RWPE2 (cell line): ENCODE measurements at regions not wholly inside any gene's neighbourhood (a gene's known extent, or its start where the extent isn't known, plus 50 kb on each side); places are given as distances from the start of the nearest gene placed in this dataset.

Experiments
- ATAC-seq: fragments of 200-7000 bp; cut with Tn5 transposase; 3 replicates; pipeline ENCODE4 v1.9.1; 2021; ENCODE audit warnings: low read depth
- DNase-seq: peaks from one replicate; pipeline ENCODE4 v3.0.0-alpha.2; 2020; ENCODE audit warnings: low spot score
- H3K27ac ChIP-seq: fragments of 450-650 bp; 2 replicates; pipeline ENCODE4 v1.5.1; 2017; ENCODE audit warnings: mild to moderate bottlenecking; ENCODE audit not compliant: poor library complexity, severe bottlenecking
- H3K27me3 ChIP-seq: fragments of 250-450 bp; sonication (Bioruptor Pico); 2 replicates; pipeline ENCODE4 v1.5.1; 2021; ENCODE audit warnings: mild to moderate bottlenecking, moderate library complexity; ENCODE audit not compliant: insufficient read depth, poor library complexity, severe bottlenecking
- H3K36me3 ChIP-seq: fragments of 250-450 bp; sonication (Bioruptor Pico); 2 replicates; pipeline ENCODE4 v1.5.1; 2020; ENCODE audit warnings: low read depth, mild to moderate bottlenecking, moderate library complexity
- H3K4me1 ChIP-seq: fragments of 250-450 bp; sonication (Bioruptor Pico); 2 replicates; pipeline ENCODE4 v1.5.1; 2021; ENCODE audit warnings: mild to moderate bottlenecking, moderate library complexity; ENCODE audit not compliant: insufficient read depth, poor library complexity, severe bottlenecking
- H3K4me3 ChIP-seq: fragments of 250-450 bp; sonication (Bioruptor Pico); 2 replicates; pipeline ENCODE4 v1.5.1; 2021; ENCODE audit warnings: mild to moderate bottlenecking, moderate library complexity; ENCODE audit not compliant: severe bottlenecking
- H3K9me3 ChIP-seq: fragments of 250-450 bp; sonication (Bioruptor Pico); 2 replicates; pipeline ENCODE4 v1.5.1; 2021; ENCODE audit warnings: mild to moderate bottlenecking, moderate library complexity; ENCODE audit not compliant: severe bottlenecking
- TF ChIP-seq, protein P1 (sequence below): fragments of 450-650 bp; IDR thresholded peaks from one replicate; pipeline ENCODE4 v1.5.1; 2017; ENCODE audit warnings: mild to moderate bottlenecking, moderate library complexity; ENCODE audit not compliant: poor library complexity, severe bottlenecking

DNA sequence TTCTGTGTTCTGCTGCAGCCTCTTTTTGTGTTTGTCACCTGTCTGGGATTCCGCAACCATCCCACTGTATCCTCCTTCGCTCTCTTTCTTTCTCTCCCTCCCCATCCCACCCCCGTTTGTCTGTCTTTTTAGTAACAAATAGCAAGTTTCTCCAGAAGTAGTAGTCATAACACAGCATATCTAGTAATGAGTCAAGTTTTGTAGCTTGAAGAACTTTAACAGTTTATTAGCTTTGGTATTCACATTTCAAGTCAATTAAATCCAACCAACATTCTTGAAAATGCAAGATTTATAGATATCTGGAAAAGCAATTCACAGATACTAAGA lies 154.1 kb upstream of the MTPN start:
- no peaks in the 10 kb centered on the region for H3K4me1 ChIP-seq
- H3K36me3 ChIP-seq: no peaks in the 10 kb centered on the region
- TF ChIP-seq, protein P1, sequence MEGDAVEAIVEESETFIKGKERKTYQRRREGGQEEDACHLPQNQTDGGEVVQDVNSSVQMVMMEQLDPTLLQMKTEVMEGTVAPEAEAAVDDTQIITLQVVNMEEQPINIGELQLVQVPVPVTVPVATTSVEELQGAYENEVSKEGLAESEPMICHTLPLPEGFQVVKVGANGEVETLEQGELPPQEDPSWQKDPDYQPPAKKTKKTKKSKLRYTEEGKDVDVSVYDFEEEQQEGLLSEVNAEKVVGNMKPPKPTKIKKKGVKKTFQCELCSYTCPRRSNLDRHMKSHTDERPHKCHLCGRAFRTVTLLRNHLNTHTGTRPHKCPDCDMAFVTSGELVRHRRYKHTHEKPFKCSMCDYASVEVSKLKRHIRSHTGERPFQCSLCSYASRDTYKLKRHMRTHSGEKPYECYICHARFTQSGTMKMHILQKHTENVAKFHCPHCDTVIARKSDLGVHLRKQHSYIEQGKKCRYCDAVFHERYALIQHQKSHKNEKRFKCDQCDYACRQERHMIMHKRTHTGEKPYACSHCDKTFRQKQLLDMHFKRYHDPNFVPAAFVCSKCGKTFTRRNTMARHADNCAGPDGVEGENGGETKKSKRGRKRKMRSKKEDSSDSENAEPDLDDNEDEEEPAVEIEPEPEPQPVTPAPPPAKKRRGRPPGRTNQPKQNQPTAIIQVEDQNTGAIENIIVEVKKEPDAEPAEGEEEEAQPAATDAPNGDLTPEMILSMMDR: no peak
- H3K27me3 ChIP-seq: no peaks in the 10 kb centered on the region
- no peak overlapping the region for H3K4me3 ChIP-seq
- no peak overlapping the region for H3K27ac ChIP-seq
- no peaks in the 10 kb centered on the region for H3K9me3 ChIP-seq
- ATAC-seq (no peak), DNase-seq (no peak)

DNA sequence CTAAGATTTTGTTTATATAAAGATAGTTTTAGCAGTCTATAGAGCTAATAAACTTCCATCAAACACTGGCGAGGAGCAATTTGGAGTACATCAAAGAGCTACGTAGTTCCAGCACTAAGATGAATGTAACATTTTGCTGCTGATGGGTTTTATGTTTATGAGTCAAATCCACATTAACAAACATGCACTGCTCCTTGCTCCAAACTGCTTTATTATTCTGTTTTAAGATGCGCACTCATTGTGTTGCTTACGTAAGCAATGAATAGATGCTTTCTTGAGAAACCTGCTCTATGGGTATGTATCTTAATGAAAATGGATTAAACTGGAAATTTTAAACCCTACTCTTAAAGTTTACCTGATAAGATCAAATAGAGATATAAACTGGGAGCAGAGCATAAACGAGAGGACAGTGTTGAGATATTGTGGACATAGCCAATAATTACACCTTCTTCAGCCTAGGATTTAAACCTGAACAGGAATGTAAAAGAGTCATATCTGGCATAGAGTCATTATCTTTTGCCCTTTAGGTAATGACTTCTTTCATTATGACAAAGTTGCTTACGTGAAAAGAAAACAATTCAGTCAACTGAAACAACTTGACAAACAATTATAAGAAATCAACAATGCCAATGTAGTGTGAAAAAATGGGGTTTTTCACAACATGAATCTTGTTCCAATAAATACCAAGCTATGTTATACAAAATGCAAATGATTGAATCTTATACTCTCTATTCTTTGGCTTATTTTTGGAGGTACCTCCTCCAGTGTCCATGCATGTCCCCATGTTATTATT lies 153.5 kb upstream of the MTPN start:
- no peaks in the 10 kb centered on the region for H3K4me1 ChIP-seq
- no peaks in the 10 kb centered on the region for H3K9me3 ChIP-seq
- ATAC-seq (no peak), DNase-seq (no peak)
- H3K27me3 ChIP-seq: no peaks in the 10 kb centered on the region
- TF ChIP-seq, protein P1: no peak
- no peak overlapping the region for H3K27ac ChIP-seq
- no peak overlapping the region for H3K4me3 ChIP-seq
- H3K36me3 ChIP-seq: no peaks in the 10 kb centered on the region

DNA sequence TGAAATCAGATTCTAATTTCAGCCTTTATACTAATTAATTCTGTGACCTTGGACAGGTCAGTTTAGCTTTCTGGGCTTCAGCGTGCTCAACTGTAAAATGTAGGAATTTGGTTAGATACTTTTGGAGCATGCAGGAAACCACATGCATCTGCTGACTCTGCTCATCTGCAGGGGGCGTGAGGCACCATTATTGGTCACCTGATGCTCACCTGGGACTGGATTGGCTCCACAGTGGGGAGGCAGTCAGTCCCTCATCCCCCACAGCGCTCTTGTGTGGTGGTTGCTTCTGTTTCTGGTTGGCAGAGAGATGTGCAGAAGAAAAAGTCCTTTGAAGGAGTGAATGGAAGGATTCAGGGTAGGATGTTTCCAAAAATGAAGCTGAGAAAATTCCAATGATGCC lies 150.9 kb upstream of the MTPN start:
- Histone ChIP-seq H3K4me1 (no peaks in the 10 kb centered on the region), H3K4me3 (no peak overlapping the region), H3K27me3 (no peaks in the 10 kb centered on the region), H3K27ac (no peak overlapping the region), H3K36me3 (no peaks in the 10 kb centered on the region), H3K9me3 (no peaks in the 10 kb centered on the region)
- DNase-seq (no peak), ATAC-seq (no peak)
- TF ChIP-seq, protein P1: no peak

DNA sequence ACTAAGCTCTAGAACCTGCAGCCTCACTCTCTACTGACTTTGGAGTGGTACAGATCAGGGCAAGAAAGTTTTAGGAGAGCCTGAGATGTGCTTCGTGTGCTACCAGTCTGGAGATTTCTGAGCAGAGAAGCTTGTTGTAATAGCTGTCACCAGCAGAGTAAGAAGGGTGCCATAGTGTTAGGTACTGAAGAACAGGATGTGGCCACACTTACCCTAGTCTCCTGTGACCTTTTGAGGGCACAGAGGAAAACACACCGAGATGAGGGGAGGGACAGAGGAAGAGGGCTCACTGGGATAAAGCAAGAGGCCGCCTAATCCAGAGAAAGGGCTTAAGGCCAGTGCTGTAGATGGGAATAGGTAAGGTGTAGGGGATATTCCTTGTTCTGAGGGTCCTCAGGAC lies 146.2 kb upstream of the MTPN start:
- TF ChIP-seq, protein P1: no peak
- H3K36me3 ChIP-seq: no peaks in the 10 kb centered on the region

DNA sequence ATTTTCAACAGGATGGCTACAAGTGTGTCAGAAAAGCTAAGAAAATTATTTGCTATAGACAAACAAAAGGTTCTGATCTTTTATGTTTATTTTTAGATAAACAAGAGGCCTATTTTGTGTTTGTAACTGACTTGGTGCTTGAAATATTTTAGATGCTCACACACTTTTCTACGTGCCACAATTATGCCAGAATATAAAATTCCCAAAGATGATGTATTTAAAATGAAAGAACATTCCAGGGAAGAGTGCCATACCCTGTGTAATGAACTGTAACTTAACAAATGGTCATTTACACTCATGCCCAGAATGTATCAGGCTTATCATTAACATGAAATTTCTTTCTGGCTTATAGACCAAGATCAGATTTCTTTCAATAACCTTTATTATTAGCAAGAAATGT lies 144.9 kb upstream of the MTPN start:
- Histone ChIP-seq H3K27ac (no peak overlapping the region), H3K9me3 (no peaks in the 10 kb centered on the region), H3K27me3 (no peaks in the 10 kb centered on the region), H3K36me3 (no peaks in the 10 kb centered on the region), H3K4me3 (no peak overlapping the region), H3K4me1 (no peaks in the 10 kb centered on the region)
- DNase-seq (no peak), ATAC-seq (no peak)
- TF ChIP-seq, protein P1: no peak

More for the DNA sequence above, 146.2 kb upstream of the MTPN start:
- no peaks in the 10 kb centered on the region for H3K9me3 ChIP-seq
- H3K4me1 ChIP-seq: no peaks in the 10 kb centered on the region
- H3K27me3 ChIP-seq: no peaks in the 10 kb centered on the region
- no peak overlapping the region for H3K4me3 ChIP-seq
- no peak overlapping the region for H3K27ac ChIP-seq
- ATAC-seq (no peak), DNase-seq (no peak)
